CD14-positive monocyte (primary cell): ENCODE measurements at regions not wholly inside any gene's neighbourhood (a gene's known extent, or its start where the extent isn't known, plus 50 kb on each side); places are given as distances from the start of the nearest gene placed in this dataset.

Experiments used
- DNase-seq, 3 donors: peaks; one replicate each; pipeline ENCODE4 v3.0.0-alpha.2; 2011 to 2022
- H2AFZ ChIP-seq: 2 replicates; pipeline ENCODE4 v1.6.0; 2012; ENCODE audit warnings: mild to moderate bottlenecking, low read depth, low read length, inconsistent platforms; ENCODE audit not compliant: insufficient read depth, poor library complexity, severe bottlenecking
- H3K27ac ChIP-seq, 2 donors: 1 replicate in 1 of 2; 2 replicates in 1 of 2; pipeline ENCODE4 v1.5.1; 2012 to 2013; ENCODE audit warnings: low read length in 2 of 2, control low read depth in 1 of 2, inconsistent platforms in 1 of 2, low read depth in 1 of 2, mild to moderate bottlenecking in 1 of 2
- H3K27me3 ChIP-seq, 2 donors: one replicate each; pipeline versions ENCODE4 v1.6.0 to v1.6.1; 2011 to 2013; ENCODE audit warnings: low read length in 2 of 2; ENCODE audit not compliant: control insufficient read depth in 2 of 2, insufficient read depth in 2 of 2
- H3K36me3 ChIP-seq, 2 donors: replicated peaks in 1 of 2; 1 replicate in 1 of 2; 2 replicates in 1 of 2; pipeline versions ENCODE4 v1.5.1 to v1.6.1; 2012 to 2013; ENCODE audit warnings: low read length in 2 of 2, control low read depth in 1 of 2, inconsistent platforms in 1 of 2, mild to moderate bottlenecking in 1 of 2; ENCODE audit not compliant: insufficient read depth in 2 of 2, control insufficient read depth in 1 of 2
- H3K4me1 ChIP-seq, 2 donors: 1 replicate in 1 of 2; 2 replicates in 1 of 2; pipeline versions ENCODE4 v1.5.1 to v1.6.1; 2012 to 2013; ENCODE audit warnings: low read length in 2 of 2, control low read depth in 1 of 2, inconsistent platforms in 1 of 2, mild to moderate bottlenecking in 1 of 2, moderate library complexity in 1 of 2; ENCODE audit not compliant: insufficient read depth in 2 of 2, control insufficient read depth in 1 of 2
- H3K4me2 ChIP-seq: replicated peaks from 2 replicates; pipeline ENCODE3; 2012; ENCODE audit warnings: low read length, moderate library complexity, mild to moderate bottlenecking; ENCODE audit not compliant: poor library complexity, severe bottlenecking; ENCODE audit errors: extremely low read depth
- H3K4me3 ChIP-seq, 3 experiments: fragments of 200-600 bp in 1 of 3; sonication (generic) in 1 of 3; replicated peaks in 1 of 3; 1 replicate in 2 of 3; 2 replicates in 1 of 3; pipeline ENCODE4 v1.5.1; 2011 to 2013; ENCODE audit warnings: low read length in 3 of 3, mild to moderate bottlenecking in 3 of 3, control low read depth in 2 of 3, low read depth in 2 of 3, inconsistent platforms in 1 of 3, moderate library complexity in 1 of 3
- H3K79me2 ChIP-seq: 2 replicates; pipeline ENCODE4 v1.6.0; 2012; ENCODE audit warnings: mild to moderate bottlenecking, control low read depth, inconsistent platforms, low read length, moderate library complexity; ENCODE audit not compliant: insufficient read depth
- H3K9ac ChIP-seq: 2 replicates; pipeline ENCODE4 v1.6.0; 2017; ENCODE audit warnings: low read length, mild to moderate bottlenecking; ENCODE audit not compliant: insufficient read depth, poor library complexity, severe bottlenecking
- H3K9me3 ChIP-seq, 2 donors: replicated peaks in 1 of 2; 1 replicate in 1 of 2; 2 replicates in 1 of 2; pipeline versions ENCODE4 v1.5.1 to v1.6.1; 2012 to 2013; ENCODE audit warnings: low read length in 2 of 2, control low read depth in 1 of 2; ENCODE audit not compliant: control insufficient read depth in 1 of 2, insufficient read depth in 1 of 2
- H4K20me1 ChIP-seq: 2 replicates; pipeline ENCODE4 v1.6.0; 2012; ENCODE audit warnings: mild to moderate bottlenecking, low read length, control low read depth, moderate library complexity; ENCODE audit not compliant: insufficient read depth
- H3K27ac Mint-ChIP-seq, 7 donors: one replicate each; pipeline ENCODE4 v1.8.0; 2020; ENCODE audit warnings: mild to moderate bottlenecking in 7 of 7, mixed read lengths in 7 of 7, moderate library complexity in 6 of 7, inconsistent platforms in 2 of 7
- H3K27me3 Mint-ChIP-seq, 3 donors: one replicate each; pipeline ENCODE4 v1.8.0; 2021 to 2022; ENCODE audit warnings: low read depth in 3 of 3, mild to moderate bottlenecking in 3 of 3, mixed read lengths in 3 of 3, moderate library complexity in 3 of 3, inconsistent platforms in 1 of 3
- H3K36me3 Mint-ChIP-seq, 2 donors: one replicate each; pipeline ENCODE4 v1.8.0; 2020; ENCODE audit warnings: mixed read lengths in 2 of 2, inconsistent platforms in 1 of 2, mild to moderate bottlenecking in 1 of 2
- H3K4me1 Mint-ChIP-seq: one replicate; pipeline ENCODE4 v1.8.0; 2020; ENCODE audit warnings: mild to moderate bottlenecking, mixed read lengths
- H3K4me3 Mint-ChIP-seq, 2 donors: one replicate each; pipeline ENCODE4 v1.8.0; 2020; ENCODE audit warnings: mild to moderate bottlenecking in 2 of 2, mixed read lengths in 2 of 2, moderate library complexity in 1 of 2
- H3K9me3 Mint-ChIP-seq, 7 donors: one replicate each; pipeline ENCODE4 v1.8.0; 2020 to 2022; ENCODE audit warnings: mixed read lengths in 7 of 7, mild to moderate bottlenecking in 6 of 7, moderate library complexity in 6 of 7, inconsistent platforms in 2 of 7
- CTCF ChIP-seq: fragments of 200-600 bp; IDR thresholded peaks from one replicate; pipeline ENCODE4 v1.8.0; 2022; ENCODE audit warnings: antibody characterized with exemption, mild to moderate bottlenecking
- WGBS: methylation state at CpG from one replicate; pipeline ENCODE4 v1.1.5; 2013; ENCODE audit warnings: missing lambda C conversion rate; ENCODE audit not compliant: insufficient coverage; 5-methylcytosine and 5-hydroxymethylcytosine counted together
- intact Hi-C, 2 donors: fragments of 100-400 bp; cut with micrococcal nuclease; formaldehyde crosslinking; loops; one replicate each; pipeline versions ENCODE4 v1.15.0 to v1.15.1; 2023

GRCh38 chr11:28547321-28547741 is 439.1 kb downstream of the METTL15 start:
- DNase-seq: no peak
- H3K4me3 Mint-ChIP-seq: no peak overlapping the region
- no peaks in the 10 kb centered on the region for H3K27me3 ChIP-seq
- H3K9me3 ChIP-seq: peaks cover 0 to 2% of the 10 kb centered on the region in 2 donors
- no peaks in the 10 kb centered on the region for H3K36me3 ChIP-seq
- no peak overlapping the region for H3K27ac ChIP-seq
- no peaks in the 10 kb centered on the region for H4K20me1 ChIP-seq
- intact Hi-C loops: no loop called here
- no peak overlapping the region for H2AFZ ChIP-seq
- WGBS: 20% methylated on average over 1 of the region's 4 CpGs
- no peaks in the 10 kb centered on the region for H3K4me1 Mint-ChIP-seq
- no peak overlapping the region for H3K4me2 ChIP-seq
- no peak overlapping the region for H3K27ac Mint-ChIP-seq
- no peaks in the 10 kb centered on the region for H3K27me3 Mint-ChIP-seq
- no peaks in the 10 kb centered on the region for H3K79me2 ChIP-seq
- no peak overlapping the region for H3K4me3 ChIP-seq
- H3K9me3 Mint-ChIP-seq: peaks cover 0 to 5% (median 0%) of the 10 kb centered on the region in 7 donors
- no peak overlapping the region for H3K9ac ChIP-seq
- no peaks in the 10 kb centered on the region for H3K36me3 Mint-ChIP-seq
- no peak for TF ChIP-seq CTCF
- H3K4me1 ChIP-seq: no peaks in the 10 kb centered on the region

- H3K79me2 ChIP-seq: no peaks in the 10 kb centered on the region
- H4K20me1 ChIP-seq: no peaks in the 10 kb centered on the region
- H3K27me3 ChIP-seq: no peaks in the 10 kb centered on the region
- no peak overlapping the region for H2AFZ ChIP-seq
- no peak overlapping the region for H3K4me3 Mint-ChIP-seq
- peaks cover 0 to 5% (median 0%) of the 10 kb centered on the region in 7 donors for H3K9me3 Mint-ChIP-seq
- no CpG with 5 or more reads among the region's 1 CpG for WGBS
- H3K4me3 ChIP-seq: no peak overlapping the region
- H3K4me1 Mint-ChIP-seq: no peaks in the 10 kb centered on the region
- DNase-seq: no peak
- no peak overlapping the region for H3K27ac ChIP-seq
- intact Hi-C loops: no loop called here
- no peaks in the 10 kb centered on the region for H3K36me3 Mint-ChIP-seq
- H3K9ac ChIP-seq: no peak overlapping the region
- no peak overlapping the region for H3K27ac Mint-ChIP-seq
- TF ChIP-seq CTCF: no peak
- peaks cover 0 to 2% of the 10 kb centered on the region in 2 donors for H3K9me3 ChIP-seq
- H3K27me3 Mint-ChIP-seq: no peaks in the 10 kb centered on the region
- no peaks in the 10 kb centered on the region for H3K36me3 ChIP-seq
- no peak overlapping the region for H3K4me2 ChIP-seq
- H3K4me1 ChIP-seq: no peaks in the 10 kb centered on the region
Observed at GRCh38 chr11:28545536-28545935, 437.3 kb downstream of the METTL15 start.
